AG04449 (cell line): ENCODE measurements at regions not wholly inside any gene's neighbourhood (a gene's known extent, or its start where the extent isn't known, plus 50 kb on each side); places are given as distances from the start of the nearest gene placed in this dataset.

ENCODE experiments used
- CTCF ChIA-PET: fragments of 350-600 bp; formaldehyde crosslinking; extraction: SDS; loops from one replicate; lab custom pipeline; 2021; ENCODE audit warnings: antibody characterized with exemption; lab: Yijun Ruan, JAX
- POLR2A ChIA-PET: fragments of 400-600, 350-600 bp; formaldehyde crosslinking; extraction: SDS; loops from one replicate; lab custom pipeline; 2020; ENCODE audit warnings: antibody characterized with exemption, inconsistent platforms; lab: Yijun Ruan, JAX
- DNase-seq: peaks from one replicate; pipeline ENCODE4 v3.0.0-alpha.2; 2010; ENCODE audit warnings: low read depth, low spot score
- H3K4me3 ChIP-seq: 2 replicates; pipeline ENCODE4 v1.5.1; 2011; ENCODE audit warnings: low read depth, mild to moderate bottlenecking, control low read depth, low read length
- TF ChIP-seq, protein P1 (sequence below): IDR thresholded peaks from one replicate; pipeline ENCODE4 v1.5.1; 2011; ENCODE audit warnings: mild to moderate bottlenecking, moderate library complexity, low read length, control low read depth, inconsistent platforms; ENCODE audit not compliant: insufficient read depth; ENCODE audit errors: missing control alignments

DNA sequence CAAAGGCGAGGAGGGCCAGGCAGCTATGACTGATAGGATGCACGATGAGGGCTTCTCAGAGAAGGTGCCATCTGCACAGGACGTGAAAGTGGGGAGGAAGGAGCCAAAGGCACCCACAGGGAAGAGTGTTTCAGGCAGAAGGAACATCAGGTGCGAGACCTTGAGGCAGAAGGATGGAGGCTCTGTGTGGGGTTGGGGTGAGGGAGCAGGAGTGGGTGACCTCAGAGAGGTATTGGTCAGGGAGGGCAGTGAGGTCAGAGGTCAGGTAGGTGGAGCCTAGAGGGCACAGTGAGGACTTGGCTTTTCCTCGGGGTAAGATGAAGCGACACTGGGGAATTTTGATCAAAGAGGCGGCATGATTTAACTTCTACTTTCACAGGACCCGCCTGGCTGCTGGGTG is 64.7 kb upstream of the XPA start:
- TF ChIP-seq, protein P1, sequence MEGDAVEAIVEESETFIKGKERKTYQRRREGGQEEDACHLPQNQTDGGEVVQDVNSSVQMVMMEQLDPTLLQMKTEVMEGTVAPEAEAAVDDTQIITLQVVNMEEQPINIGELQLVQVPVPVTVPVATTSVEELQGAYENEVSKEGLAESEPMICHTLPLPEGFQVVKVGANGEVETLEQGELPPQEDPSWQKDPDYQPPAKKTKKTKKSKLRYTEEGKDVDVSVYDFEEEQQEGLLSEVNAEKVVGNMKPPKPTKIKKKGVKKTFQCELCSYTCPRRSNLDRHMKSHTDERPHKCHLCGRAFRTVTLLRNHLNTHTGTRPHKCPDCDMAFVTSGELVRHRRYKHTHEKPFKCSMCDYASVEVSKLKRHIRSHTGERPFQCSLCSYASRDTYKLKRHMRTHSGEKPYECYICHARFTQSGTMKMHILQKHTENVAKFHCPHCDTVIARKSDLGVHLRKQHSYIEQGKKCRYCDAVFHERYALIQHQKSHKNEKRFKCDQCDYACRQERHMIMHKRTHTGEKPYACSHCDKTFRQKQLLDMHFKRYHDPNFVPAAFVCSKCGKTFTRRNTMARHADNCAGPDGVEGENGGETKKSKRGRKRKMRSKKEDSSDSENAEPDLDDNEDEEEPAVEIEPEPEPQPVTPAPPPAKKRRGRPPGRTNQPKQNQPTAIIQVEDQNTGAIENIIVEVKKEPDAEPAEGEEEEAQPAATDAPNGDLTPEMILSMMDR = no peak
- no peak overlapping the region for H3K4me3 ChIP-seq
- ChIA-PET CTCF (no interaction called here), POLR2A (no interaction called here)
- DNase-seq = no peak

DNA sequence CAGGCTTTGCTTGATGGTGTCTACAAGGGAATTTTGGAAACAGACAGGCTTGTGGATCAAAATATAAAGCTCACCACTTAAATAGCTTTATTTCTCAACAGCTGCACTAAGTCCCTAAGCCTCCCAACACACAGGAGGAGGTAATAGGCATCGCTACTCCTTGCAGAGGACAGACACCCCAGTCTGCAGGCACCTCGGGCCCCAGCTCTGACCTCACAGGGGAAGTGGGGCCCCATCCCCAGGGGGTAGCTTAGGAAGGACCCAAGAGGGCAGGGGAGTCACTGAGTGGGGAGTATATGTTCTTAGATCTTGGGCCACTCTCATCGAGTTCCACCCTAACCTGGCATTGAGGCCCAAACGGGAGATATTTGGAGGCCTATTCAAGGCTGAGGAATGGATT is 66.7 kb upstream of the XPA start:
- ChIA-PET CTCF (interaction anchor here (0.9 to 1.3 kb wide), 2 partner anchors 57 to 138 kb away, joined by 3 read pairs; no protein-coding TSS in a partner anchor), POLR2A (no interaction called here)
- H3K4me3 ChIP-seq = no peak overlapping the region
- TF ChIP-seq, protein P1 = no peak
- DNase-seq = no peak

DNA sequence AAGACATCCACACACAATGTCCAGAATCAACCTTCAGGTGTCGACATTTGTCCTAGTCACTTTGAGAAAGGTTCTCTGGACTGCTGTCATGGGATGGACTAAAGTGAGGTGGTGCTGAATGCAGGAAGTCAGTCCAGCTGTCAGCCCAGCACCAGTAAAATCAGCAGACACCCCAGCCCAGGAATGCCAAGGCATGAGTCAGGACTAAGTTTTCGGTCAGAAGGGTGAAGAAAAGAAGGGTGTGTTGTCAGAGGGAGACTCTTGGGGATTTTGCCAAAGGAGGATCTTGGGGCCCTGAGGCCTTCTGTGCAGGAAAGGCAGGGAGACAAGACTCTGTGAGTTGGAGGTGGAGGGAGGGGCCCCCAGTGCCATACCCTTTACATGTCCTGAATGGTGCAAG is 69.0 kb upstream of the XPA start:
- ChIA-PET CTCF (interaction anchor here (1.1 to 1.6 kb wide), 2 partner anchors 133 to 135 kb away, joined by 3 to 4 read pairs; no protein-coding TSS in a partner anchor), POLR2A (no interaction called here)
- no peak for DNase-seq
- no peak overlapping the region for H3K4me3 ChIP-seq
- TF ChIP-seq, protein P1 = no peak

DNA sequence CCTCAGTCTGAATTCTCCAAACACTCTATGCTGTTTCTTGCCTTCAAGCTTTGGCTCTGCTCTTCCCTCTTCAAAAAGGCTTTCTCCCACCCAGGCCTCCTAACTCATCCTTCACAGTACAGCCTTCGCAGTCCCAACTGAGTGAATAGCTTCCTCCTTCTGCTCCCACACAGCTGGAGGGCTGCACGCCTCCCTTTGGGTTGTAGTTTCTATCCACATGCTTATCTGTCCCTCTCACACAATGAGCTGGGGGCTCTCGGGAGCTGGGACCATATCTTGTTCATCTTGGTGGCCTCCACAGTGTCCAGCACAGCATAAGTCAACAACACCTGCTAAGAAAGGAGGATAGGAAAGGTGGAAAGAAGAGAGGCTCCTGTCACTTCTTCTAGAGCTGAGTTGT is 69.5 kb upstream of the XPA start:
- DNase-seq = no peak
- TF ChIP-seq, protein P1 = no peak
- ChIA-PET POLR2A (no interaction called here), CTCF (interaction anchor here (1.1 to 1.6 kb wide), 2 partner anchors 133 to 135 kb away, joined by 3 to 4 read pairs; no protein-coding TSS in a partner anchor)
- H3K4me3 ChIP-seq = no peak overlapping the region

DNA sequence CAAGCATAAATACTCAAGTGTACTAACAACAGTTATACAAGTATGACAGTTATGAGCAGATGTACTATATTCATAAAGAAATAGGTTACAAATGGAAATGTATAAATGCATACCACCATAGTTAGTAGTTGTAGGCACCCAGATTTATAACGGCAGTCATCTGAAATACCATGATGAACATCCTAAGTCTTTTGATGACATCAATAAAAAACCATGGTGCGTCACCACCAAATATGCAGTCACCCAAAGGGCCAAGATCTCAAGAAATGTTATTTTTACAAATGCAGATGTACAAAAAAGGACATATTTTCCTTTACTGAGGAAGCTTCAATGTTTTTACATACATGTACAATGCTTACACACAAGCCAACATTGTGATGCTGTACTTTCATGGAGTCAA is 70.8 kb upstream of the XPA start:
- no peak for DNase-seq
- CTCF ChIA-PET = interaction anchor here (1.2 kb wide), 1 partner anchor 61 kb away, joined by 3 read pairs; no protein-coding TSS in a partner anchor
- POLR2A ChIA-PET = no interaction called here
- no peak overlapping the region for H3K4me3 ChIP-seq
- TF ChIP-seq, protein P1 = no peak

DNA sequence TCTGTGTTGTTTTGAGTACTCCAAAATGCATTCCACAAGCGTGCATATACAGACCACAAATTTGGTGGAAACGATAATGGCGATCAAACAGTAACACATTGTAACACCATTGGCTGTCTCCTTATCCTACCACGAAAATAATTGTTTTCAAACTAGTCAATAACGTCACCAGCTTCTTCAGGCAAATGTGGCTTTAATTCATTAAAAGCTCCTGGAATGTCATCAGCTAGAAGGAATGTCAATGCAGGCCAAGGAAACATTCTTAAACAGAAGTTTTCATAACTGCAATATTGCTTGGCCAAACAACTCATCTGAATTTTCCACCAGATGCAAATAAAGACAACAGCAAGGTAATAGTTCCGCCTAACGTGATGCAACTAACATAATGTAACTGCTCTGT is 71.6 kb upstream of the XPA start:
- TF ChIP-seq, protein P1 = no peak
- CTCF ChIA-PET = no interaction called here
- H3K4me3 ChIP-seq = no peak overlapping the region
- DNase-seq = no peak
- POLR2A ChIA-PET = no interaction called here
